ENCODE measurements at regions not wholly inside any gene's neighbourhood (a gene's known extent, or its start where the extent isn't known, plus 50 kb on each side); places are given as distances from the start of the nearest gene placed in this dataset.
"Not testable (repeated sequence)": the region's sequence is repeated elsewhere in the genome, so short reads cannot be mapped to it uniquely, and the experiment has no call there.

DNA sequence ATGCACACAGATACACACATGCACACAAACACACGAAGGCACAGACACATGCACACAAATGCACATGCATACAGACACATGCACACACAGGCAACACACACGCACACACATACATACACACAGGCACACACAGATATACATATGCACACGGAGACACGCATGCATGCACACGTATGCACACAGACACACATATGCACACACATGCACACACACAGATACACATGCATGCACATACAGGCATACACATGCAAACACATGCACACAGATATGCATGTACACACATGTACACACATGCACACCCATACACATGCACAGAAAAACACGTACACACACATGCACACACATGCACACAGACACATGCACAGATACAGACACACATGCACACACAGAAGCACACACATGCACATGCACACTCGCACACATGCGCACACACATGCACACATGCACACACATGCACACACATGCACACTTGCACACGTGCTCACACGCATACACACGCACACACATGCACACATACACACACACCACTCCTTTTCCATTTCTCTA is 70.8 kb upstream of the ALDH3B2 start:
- Histone ChIP-seq H3K4me1 (ENCODE audit: insufficient read depth) (no peaks in the 10 kb centered on the region), H3K36me3 (no peaks in the 10 kb centered on the region), H3K4me3 (no peak overlapping the region), H3K27ac (no peak overlapping the region), H3K27me3 (no peaks in the 10 kb centered on the region), H3K9me3 (no peaks in the 10 kb centered on the region)
- WGBS, 3 donors, result 81 to 91% (median 86%) methylated on average over 11 of the region's 11 CpGs
- intact Hi-C loops (cut with DNase I), result no loop called here
- DNase-seq, result no peak
- TF ChIP-seq POLR2A (IDR thresholded peaks at IDR 0.05), result no peak
- TF ChIP-seq EP300 (IDR thresholded peaks at IDR 0.05), result no peak
- TF ChIP-seq, protein P1, sequence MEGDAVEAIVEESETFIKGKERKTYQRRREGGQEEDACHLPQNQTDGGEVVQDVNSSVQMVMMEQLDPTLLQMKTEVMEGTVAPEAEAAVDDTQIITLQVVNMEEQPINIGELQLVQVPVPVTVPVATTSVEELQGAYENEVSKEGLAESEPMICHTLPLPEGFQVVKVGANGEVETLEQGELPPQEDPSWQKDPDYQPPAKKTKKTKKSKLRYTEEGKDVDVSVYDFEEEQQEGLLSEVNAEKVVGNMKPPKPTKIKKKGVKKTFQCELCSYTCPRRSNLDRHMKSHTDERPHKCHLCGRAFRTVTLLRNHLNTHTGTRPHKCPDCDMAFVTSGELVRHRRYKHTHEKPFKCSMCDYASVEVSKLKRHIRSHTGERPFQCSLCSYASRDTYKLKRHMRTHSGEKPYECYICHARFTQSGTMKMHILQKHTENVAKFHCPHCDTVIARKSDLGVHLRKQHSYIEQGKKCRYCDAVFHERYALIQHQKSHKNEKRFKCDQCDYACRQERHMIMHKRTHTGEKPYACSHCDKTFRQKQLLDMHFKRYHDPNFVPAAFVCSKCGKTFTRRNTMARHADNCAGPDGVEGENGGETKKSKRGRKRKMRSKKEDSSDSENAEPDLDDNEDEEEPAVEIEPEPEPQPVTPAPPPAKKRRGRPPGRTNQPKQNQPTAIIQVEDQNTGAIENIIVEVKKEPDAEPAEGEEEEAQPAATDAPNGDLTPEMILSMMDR (IDR thresholded peaks at IDR 0.05), result no peak

DNA sequence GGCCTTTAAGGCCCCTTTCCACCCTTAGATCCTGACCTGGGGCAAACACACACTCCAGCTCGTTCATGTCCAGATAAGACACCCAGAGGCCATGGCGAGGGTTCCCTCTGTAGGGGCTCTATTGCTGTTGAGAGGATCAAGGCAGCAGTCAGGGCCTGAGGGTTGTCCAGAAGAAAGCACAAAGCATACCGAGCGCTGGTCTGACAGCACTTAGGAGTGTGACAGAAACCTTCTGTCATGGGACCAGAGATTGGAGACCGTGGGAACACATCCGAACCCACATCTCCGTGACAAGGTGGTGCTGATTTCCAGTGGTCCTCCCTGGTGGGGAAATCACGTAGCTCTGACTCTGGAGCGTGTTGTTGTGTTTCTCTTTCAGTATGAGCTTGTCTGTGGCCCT is 69.8 kb upstream of the ALDH3B2 start:
- H3K36me3 ChIP-seq; H3K27ac ChIP-seq; H3K27me3 ChIP-seq; intact Hi-C loops (cut with DNase I); H3K4me3 ChIP-seq; H3K4me1 ChIP-seq (ENCODE audit: insufficient read depth); DNase-seq; H3K9me3 ChIP-seq: not testable (repeated sequence)
- WGBS, 3 donors, result 67 to 73% (median 68%) methylated on average over 9 of the region's 9 CpGs

DNA sequence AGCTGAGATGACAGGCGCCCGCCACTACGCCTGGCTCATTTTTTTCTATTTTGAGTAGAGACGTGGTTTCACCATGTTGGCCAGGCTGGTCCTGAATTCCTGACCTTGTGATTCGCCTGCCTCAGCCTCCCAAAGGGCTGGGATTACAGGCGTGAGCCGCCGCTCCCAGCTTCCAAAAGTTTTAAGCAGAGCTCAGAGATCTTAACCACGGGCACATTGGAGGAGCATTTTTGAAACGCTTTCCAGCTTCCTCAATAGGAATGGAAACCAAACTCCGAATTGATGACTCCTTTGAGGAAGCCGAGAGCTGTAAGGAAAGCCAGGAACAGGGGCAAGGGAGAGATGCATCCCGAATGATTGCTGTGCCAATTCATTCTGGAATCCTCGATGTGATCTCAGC is 63.8 kb upstream of the ALDH3B2 start:
- intact Hi-C loops (cut with DNase I), result not testable (repeated sequence)
- WGBS, 3 donors, result 79 to 83% (median 80%) methylated on average over 13 to 14 of the region's 14 CpGs

DNA sequence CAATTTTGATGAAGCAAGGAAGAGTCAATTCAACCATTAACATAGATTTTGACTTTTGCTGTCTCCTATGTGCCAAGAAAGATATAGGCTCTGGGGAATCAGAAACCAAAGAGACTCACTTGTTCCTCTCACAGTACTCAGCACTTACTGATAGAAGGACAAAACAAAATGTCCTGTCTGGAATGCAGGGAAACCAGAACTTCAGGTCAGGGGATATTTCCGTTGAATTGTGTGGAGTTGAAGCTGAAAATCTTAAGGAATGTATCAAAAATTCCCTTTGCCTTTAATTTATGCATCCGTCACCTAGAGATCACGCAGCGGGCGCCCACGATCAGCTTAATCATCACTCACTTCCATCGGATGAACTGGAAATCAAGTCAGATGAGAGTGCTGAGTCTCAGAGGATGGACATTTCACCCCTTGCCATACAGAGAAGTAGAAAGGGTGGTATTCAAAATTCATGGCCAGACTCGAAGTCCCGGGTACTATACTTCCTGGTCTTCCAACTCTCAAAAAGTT is 63.2 kb upstream of the ALDH3B2 start:
- DNase-seq; H3K4me3 ChIP-seq; H3K27me3 ChIP-seq; H3K27ac ChIP-seq; H3K36me3 ChIP-seq; intact Hi-C loops (cut with DNase I); H3K4me1 ChIP-seq (ENCODE audit: insufficient read depth); H3K9me3 ChIP-seq: not testable (repeated sequence)
- WGBS, 3 donors, result 83 to 85% (median 84%) methylated on average over 9 of the region's 9 CpGs

More for the DNA sequence above, 63.8 kb upstream of the ALDH3B2 start:
- DNase-seq; H3K4me3 ChIP-seq; H3K4me1 ChIP-seq (ENCODE audit: insufficient read depth); H3K36me3 ChIP-seq; H3K27me3 ChIP-seq; H3K27ac ChIP-seq; H3K9me3 ChIP-seq: not testable (repeated sequence)

DNA sequence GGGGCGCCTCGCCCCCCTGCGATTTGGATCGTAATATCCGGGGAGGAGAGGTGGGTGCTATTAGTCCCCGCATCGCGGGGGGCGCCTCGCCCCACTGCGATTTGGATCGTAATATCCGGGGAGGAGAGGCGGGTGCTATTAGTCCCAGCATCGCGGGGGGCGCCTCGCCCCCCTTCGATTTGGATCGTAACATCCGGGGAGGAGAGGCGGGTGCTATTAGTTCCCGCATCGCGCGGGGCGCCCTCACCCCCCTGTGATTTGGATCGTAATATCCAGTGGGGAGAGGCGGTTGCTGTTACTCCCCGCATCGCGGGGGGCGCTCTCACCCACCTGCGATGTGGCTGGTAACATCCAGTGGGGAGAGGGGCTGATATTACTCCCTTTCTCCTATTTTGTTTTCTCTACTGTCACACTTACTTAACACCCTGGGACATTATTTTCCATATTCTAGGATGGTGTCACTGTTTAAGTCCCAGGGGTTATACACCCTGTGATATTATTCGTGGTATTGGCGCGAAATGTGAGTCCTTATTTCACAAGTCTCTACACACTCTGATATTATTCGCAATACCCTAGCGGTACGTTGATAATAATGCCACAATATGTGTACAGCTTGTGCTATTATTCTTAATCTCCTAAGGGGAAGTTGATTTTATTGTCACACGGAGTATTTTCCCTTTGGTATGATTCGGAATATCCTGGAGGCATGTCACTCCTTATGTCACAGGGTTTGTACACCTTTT is 57.8 kb upstream of the ALDH3B2 start:
- H3K36me3 ChIP-seq, result no peaks in the 10 kb centered on the region

More for the DNA sequence above, 57.8 kb upstream of the ALDH3B2 start:
- no peaks in the 10 kb centered on the region for H3K4me1 ChIP-seq (ENCODE audit: insufficient read depth)
- no peak overlapping the region for H3K27ac ChIP-seq
- no peaks in the 10 kb centered on the region for H3K27me3 ChIP-seq
- intact Hi-C loops (cut with DNase I), result no loop called here
- no peak for DNase-seq
- no peak overlapping the region for H3K4me3 ChIP-seq
- H3K9me3 ChIP-seq, result no peaks in the 10 kb centered on the region
- 16 to 23% (median 21%) methylated on average over 38 to 42 of the region's 42 CpGs for WGBS, 3 donors
- TF ChIP-seq POLR2A (IDR thresholded peaks at IDR 0.05), result no peak
- TF ChIP-seq EP300 (IDR thresholded peaks at IDR 0.05), result no peak
- TF ChIP-seq, protein P1 (IDR thresholded peaks at IDR 0.05), result no peak
